ENCODE measurements at regions not wholly inside any gene's neighbourhood (a gene's known extent, or its start where the extent isn't known, plus 50 kb on each side); places are given as distances from the start of the nearest gene placed in this dataset.

DNA sequence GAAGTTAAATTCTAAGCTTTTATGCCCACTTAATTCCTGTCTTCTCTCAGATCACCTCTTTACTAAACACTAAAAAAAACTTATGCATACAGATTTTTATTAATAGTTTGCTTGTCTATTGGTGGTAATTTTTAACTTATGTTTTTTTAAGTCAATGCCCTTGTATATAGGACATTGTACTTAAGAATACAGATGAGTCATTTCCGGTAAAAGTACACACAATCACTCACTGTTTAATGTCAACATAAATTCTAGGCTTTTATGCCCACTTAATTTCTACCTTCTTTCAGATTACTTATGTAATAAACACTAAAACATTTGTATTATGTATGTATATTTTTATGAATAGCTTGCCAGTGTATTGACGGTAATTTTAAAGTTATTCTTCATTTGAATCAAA, 872.8 kb upstream of the CDH9 start:
- no TSS peak for BruUV-seq (replicated peaks)
- POLR2A ChIA-PET: interaction anchor here (0.7 to 1.0 kb wide), 2 partner anchors 21 to 52 kb away, joined by 3 to 4 read pairs; no protein-coding TSS in a partner anchor
- intact Hi-C loops (cut with micrococcal nuclease; ENCODE audit: unreplicated experiment): no loop called here

DNA sequence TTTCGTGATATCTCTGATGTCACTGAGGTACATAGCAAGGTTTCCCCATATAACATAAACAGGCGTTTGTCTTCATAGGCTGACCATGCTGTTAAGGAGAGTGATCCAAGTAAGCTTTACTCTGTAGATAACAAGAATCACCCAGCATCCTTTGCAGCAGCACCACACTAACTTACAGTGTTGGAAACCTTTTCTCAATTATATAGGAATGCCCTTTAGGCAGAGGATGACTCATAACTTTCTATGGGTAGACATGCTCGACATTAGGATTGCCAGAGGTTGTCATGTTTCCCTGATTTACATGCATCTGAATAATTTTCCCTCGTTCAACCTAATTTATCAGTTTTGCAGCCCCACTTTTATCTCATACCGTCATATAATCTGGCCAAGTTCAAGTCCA, 870.0 kb upstream of the CDH9 start:
- BruUV-seq (replicated peaks): no TSS peak
- intact Hi-C loops (cut with micrococcal nuclease; ENCODE audit: unreplicated experiment): no loop called here
- H3K4me2 ChIP-seq (ENCODE audit: low read length): no peak overlapping the region
- no peak for DNase-seq (ENCODE audit: low spot score)
- POLR2A ChIA-PET: no interaction called here
- H3K79me2 ChIP-seq (ENCODE audit: insufficient read depth, low read depth, low read length): no peaks in the 10 kb centered on the region
- H4K20me1 ChIP-seq (ENCODE audit: insufficient read depth, low read length): no peaks in the 10 kb centered on the region
- H3K4me1 ChIP-seq (ENCODE audit: insufficient read depth, low read length, poor library complexity, severe bottlenecking): no peaks in the 10 kb centered on the region
- H3K36me3 ChIP-seq (ENCODE audit: insufficient read depth, low read length): no peaks in the 10 kb centered on the region
- H3K9me3 ChIP-seq (ENCODE audit: low read length): no peaks in the 10 kb centered on the region
- CTCF ChIA-PET (ENCODE audit: unreplicated experiment): no interaction called here
- no peak overlapping the region for H2AFZ ChIP-seq (ENCODE audit: low read length)
- H3K27ac ChIP-seq (ENCODE audit: low read depth, low read length, poor library complexity, severe bottlenecking): no peak overlapping the region
- TF ChIP-seq, protein P1, sequence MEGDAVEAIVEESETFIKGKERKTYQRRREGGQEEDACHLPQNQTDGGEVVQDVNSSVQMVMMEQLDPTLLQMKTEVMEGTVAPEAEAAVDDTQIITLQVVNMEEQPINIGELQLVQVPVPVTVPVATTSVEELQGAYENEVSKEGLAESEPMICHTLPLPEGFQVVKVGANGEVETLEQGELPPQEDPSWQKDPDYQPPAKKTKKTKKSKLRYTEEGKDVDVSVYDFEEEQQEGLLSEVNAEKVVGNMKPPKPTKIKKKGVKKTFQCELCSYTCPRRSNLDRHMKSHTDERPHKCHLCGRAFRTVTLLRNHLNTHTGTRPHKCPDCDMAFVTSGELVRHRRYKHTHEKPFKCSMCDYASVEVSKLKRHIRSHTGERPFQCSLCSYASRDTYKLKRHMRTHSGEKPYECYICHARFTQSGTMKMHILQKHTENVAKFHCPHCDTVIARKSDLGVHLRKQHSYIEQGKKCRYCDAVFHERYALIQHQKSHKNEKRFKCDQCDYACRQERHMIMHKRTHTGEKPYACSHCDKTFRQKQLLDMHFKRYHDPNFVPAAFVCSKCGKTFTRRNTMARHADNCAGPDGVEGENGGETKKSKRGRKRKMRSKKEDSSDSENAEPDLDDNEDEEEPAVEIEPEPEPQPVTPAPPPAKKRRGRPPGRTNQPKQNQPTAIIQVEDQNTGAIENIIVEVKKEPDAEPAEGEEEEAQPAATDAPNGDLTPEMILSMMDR (conservative IDR thresholded peaks at IDR 0.05; ENCODE audit: low read length): no peak
- no peak for TF ChIP-seq EZH2phosphoT487 (IDR thresholded peaks at IDR 0.05; ENCODE audit: borderline replicate concordance, low read depth, low read length)
- no peaks in the 10 kb centered on the region for H3K9me2 ChIP-seq (ENCODE audit: insufficient read depth, low read length)
- no peak overlapping the region for H3K4me3 ChIP-seq (ENCODE audit: low read depth, low read length, poor library complexity, severe bottlenecking)

More for the DNA sequence above, 872.8 kb upstream of the CDH9 start:
- Histone ChIP-seq H4K20me1 (ENCODE audit: insufficient read depth, low read length) (no peaks in the 10 kb centered on the region), H3K9me2 (ENCODE audit: insufficient read depth, low read length) (no peaks in the 10 kb centered on the region), H3K4me3 (ENCODE audit: low read depth, low read length, poor library complexity, severe bottlenecking) (no peak overlapping the region), H3K27ac (ENCODE audit: low read depth, low read length, poor library complexity, severe bottlenecking) (no peak overlapping the region), H3K79me2 (ENCODE audit: insufficient read depth, low read depth, low read length) (no peaks in the 10 kb centered on the region), H3K4me2 (ENCODE audit: low read length) (no peak overlapping the region), H3K36me3 (ENCODE audit: insufficient read depth, low read length) (no peaks in the 10 kb centered on the region), H2AFZ (ENCODE audit: low read length) (no peak overlapping the region), H3K9me3 (ENCODE audit: low read length) (no peaks in the 10 kb centered on the region), H3K4me1 (ENCODE audit: insufficient read depth, low read length, poor library complexity, severe bottlenecking) (no peaks in the 10 kb centered on the region)
- TF ChIP-seq, protein P1 (conservative IDR thresholded peaks at IDR 0.05; ENCODE audit: low read length): no peak
- CTCF ChIA-PET (ENCODE audit: unreplicated experiment): no interaction called here
- no peak for DNase-seq (ENCODE audit: low spot score)

GRCh38 chr5:27906931-27907601, 868.7 kb upstream of the CDH9 start:
- H3K27ac ChIP-seq (ENCODE audit: low read depth, low read length, poor library complexity, severe bottlenecking): no peak overlapping the region
- DNase-seq (ENCODE audit: low spot score): no peak
- TF ChIP-seq, protein P1 (conservative IDR thresholded peaks at IDR 0.05; ENCODE audit: low read length): no peak
- TF ChIP-seq EZH2phosphoT487 (IDR thresholded peaks at IDR 0.05; ENCODE audit: borderline replicate concordance, low read depth, low read length): no peak
- no peaks in the 10 kb centered on the region for H3K36me3 ChIP-seq (ENCODE audit: insufficient read depth, low read length)
- H3K4me3 ChIP-seq (ENCODE audit: low read depth, low read length, poor library complexity, severe bottlenecking): no peak overlapping the region
- no peaks in the 10 kb centered on the region for H3K4me1 ChIP-seq (ENCODE audit: insufficient read depth, low read length, poor library complexity, severe bottlenecking)
- H3K9me2 ChIP-seq (ENCODE audit: insufficient read depth, low read length): no peaks in the 10 kb centered on the region
- H3K9me3 ChIP-seq (ENCODE audit: low read length): no peaks in the 10 kb centered on the region
- H4K20me1 ChIP-seq (ENCODE audit: insufficient read depth, low read length): no peaks in the 10 kb centered on the region
- ChIA-PET CTCF (ENCODE audit: unreplicated experiment) (no interaction called here), POLR2A (no interaction called here)
- H2AFZ ChIP-seq (ENCODE audit: low read length): no peak overlapping the region
- no peak overlapping the region for H3K4me2 ChIP-seq (ENCODE audit: low read length)
- no peaks in the 10 kb centered on the region for H3K79me2 ChIP-seq (ENCODE audit: insufficient read depth, low read depth, low read length)
- BruUV-seq (replicated peaks): no TSS peak
- intact Hi-C loops (cut with micrococcal nuclease; ENCODE audit: unreplicated experiment): no loop called here

Measured in OCI-LY7 (cell line).